Hematopoietic multipotent progenitor cell treated with erythropoietin and hydrocortisone succinate and interleukin-3 and kit ligand, for 8 days (in vitro differentiated cells): ENCODE measurements at regions not wholly inside any gene's neighbourhood (a gene's known extent, or its start where the extent isn't known, plus 50 kb on each side); places are given as distances from the start of the nearest gene placed in this dataset.
"Not testable (repeated sequence)": the region's sequence is repeated elsewhere in the genome, so short reads cannot be mapped to it uniquely, and the experiment has no call there.

ENCODE experiments used
- DNase-seq: peaks from one replicate; pipeline ENCODE4 v3.0.0-alpha.2; 2015

DNA sequence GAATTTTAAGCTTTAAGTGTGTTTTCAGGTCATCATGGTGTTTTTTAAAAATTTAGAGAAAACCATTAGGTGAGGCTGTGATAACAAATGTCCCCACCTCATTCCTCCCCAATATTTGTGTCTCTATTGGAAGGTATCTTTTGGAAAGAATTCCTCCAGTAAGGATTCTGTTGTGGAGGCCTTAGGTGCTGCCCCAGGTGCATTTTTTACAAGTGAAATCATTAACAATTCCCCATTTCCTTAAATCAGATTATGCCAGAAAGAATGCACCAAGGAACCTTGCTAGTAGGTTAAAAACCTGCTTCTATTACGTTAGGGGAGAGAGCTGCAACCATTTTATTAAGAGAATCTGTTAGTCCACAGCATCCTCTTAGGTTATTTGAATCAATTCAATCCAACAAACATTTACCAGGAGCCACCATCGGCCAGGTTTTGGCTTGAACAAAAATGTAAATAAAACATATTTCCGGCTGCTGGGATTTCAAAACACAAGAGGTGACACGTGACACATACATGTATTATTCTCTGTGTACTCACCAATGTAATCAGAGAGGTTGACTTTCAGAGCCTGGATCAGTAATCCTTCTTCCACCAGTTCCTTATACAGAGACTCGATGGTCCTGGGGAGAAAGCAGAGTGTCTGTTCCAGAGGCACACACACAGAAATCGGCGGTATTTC is 112.5 kb upstream of the ASB18 start:
- DNase-seq, result no peak

DNA sequence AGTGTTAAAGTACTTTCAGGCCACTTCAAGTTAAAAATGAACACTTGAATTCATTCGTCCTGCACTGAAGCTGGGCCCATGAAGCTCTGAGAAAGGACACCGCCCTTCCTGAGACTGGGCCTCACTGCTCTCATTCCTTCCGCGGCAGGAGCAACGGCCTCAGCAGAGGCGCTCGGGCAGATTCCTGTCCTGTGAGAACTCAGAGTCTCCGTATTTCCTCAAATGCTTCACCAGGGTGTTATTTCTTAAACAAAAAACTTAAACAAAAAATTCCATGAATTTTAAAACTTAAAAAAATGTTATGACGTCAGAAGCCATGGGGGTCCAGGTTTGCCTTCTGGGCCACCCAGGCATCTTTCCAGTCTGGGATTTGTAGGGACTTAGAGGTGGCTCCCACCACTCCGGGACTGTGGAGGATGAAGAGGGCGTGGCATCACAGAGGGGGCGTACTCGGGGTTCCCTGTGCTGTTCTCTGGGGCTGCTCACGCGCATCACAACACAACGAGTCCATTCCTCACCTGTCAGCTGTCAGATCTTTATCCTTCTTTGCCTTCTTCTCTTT is 115.9 kb upstream of the ASB18 start:
- no peak for DNase-seq

DNA sequence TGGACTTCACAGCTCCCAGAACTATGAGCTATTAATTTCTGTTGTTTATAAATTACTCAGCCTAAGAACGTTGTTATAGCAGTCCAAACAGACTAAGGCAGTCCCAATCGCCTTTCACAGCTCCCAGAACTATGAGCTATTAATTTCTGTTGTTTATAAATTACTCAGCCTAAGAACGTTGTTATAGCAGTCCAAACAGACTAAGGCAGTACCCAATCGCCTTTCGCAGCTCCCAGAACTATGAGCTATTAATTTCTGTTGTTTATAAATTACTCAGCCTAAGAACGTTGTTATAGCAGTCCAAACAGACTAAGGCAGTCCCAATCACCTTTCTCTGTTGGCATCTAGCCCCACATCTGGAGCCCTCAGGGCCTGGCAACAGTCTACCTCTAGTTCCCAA is 117.0 kb upstream of the ASB18 start:
- not testable (repeated sequence) for DNase-seq

DNA sequence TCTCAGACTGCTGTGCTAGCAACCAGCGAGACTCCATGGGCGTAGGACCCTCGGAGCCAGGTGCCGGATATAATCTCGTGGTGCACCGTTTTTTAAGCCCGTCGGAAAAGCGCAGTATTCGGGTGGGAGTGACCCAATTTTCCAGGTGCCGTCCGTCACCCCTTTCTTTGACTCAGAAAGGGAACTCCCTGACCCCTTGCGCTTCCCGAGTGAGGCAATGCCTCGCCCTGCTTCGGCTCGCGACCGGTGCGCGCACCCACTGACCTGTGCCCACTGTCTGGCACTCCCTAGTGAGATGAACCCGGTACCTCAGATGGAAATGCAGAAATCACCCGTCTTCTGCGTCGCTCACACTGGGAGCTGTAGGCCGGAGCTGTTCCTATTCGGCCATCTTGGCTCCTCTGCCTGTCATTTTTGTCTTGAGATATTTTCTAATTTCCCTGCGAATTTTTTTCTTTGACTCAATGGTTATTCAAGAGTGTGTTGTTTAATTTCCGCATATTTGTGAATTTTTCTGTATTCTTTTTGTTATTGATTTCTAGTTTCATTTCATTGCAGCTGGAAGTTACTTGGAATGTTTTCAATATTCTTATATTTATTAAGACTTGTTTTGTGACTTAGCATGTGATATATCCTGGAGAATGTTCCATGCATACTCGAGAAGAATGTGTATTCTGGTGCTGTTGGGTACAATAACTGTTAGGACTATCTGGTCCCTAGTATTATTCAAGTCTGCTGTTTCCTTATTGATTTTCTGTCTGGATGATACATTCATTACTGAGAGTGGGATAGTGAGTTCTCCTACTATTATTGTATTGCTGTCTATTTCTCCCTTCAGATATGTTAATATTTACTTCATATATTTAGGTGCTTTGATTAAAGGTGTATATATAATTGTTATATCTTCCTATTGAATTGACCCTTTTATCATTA is 125.3 kb upstream of the ASB18 start:
- DNase-seq, result not testable (repeated sequence)

DNA sequence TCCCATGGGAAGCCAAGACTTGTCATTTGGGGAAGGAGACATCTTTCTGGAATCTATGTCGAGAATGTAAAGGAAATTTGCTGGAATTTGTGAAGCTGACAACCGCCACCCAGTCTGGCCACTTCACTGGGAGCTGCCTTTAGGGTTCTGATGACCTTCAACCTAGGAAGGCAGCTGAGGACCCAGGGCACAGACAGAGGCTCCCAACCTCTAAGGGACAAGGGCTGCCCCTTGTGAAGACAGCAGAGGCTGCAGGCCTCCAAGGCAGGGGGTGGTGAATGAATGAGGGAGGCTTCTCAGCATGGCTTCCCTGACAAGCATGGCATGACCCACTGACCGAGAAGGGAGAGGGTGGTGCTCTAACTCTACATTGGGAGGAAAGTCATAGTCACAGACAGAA is 128.9 kb upstream of the ASB18 start:
- DNase-seq, result no peak

DNA sequence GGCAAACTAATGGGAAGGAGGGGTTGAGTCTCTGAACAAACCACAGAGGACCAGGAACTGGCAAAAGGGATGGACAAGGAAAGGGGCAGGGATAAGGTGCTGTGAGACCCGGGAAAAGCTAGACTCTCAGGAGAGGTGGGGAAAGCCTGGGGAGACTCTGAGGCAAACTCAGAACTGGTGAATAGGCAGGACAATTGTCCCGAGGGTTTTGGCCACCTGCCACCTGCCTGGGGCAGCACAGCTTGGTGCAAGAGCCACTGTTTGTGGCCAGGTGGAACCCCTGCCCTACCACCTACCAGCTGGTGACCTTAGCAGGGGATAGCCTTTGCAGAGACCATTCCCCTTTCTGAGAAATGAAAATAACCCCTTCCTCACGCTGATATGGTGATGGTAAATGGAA is 129.4 kb upstream of the ASB18 start:
- DNase-seq, result no peak

DNA sequence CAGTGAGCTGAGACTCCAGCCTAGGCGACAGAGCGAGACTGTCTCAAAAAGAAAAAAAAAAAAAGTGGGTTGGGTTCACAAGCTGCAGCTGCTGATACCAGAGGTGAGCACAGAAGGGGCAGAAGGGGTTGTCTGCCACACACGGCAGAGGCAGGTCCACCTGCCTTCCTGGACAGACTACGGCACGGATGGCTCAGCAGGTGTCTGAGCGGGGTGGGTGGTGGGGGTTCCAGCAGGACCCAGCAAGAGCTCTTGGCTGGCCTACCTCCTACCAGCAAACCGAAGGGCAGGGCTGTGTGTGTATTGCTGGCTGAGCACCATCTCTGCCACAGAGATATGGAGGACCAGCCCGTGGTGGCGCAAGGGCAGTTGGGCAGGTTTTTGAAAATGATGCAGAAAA is 130.4 kb upstream of the ASB18 start:
- DNase-seq, result no peak

DNA sequence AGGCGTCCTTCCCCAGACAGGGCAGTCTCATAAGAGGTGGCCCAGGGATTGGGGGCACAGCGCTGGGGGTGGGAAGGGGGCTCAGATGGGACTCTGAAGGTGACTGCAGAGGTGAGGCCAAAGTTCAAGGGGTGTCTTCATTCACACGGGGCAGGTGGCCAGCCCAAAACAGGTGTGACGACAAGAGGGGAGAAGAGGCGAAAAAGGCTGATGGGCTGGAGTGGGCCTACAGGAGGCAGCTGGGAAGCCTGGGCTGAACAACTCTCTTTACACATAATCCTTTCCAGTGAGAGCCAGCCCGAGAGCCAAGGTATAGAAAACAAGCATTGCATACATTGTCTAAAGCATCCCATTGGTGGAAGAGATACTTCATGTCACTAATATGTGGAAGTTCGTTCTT is 130.9 kb upstream of the ASB18 start:
- no peak for DNase-seq

DNA sequence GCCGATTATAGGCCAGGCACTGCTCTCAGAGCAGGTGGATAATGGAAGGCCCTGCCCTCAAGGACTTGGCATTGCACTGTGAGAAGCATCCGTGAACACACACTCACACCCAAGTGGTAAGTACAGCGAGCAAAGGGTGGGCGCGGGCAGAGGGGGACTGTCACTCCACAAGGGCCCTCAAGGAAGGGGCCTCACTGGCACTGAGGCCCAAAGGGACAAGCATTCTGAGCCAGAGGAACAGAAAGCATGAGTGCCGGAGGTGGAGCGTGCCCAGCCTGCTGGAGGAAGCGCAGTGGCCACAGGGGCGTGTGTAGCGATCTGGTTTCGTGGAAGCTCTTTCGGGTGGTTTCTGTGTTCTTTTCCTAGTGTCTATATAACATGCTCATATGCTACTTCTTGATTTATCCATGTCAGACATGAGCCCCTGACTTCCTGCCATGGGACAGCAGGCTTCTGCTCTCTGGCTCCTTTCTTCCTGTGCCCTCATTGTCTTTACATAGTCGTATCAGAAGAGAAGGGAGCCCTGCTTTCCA is 132.7 kb upstream of the ASB18 start:
- DNase-seq, result no peak

DNA sequence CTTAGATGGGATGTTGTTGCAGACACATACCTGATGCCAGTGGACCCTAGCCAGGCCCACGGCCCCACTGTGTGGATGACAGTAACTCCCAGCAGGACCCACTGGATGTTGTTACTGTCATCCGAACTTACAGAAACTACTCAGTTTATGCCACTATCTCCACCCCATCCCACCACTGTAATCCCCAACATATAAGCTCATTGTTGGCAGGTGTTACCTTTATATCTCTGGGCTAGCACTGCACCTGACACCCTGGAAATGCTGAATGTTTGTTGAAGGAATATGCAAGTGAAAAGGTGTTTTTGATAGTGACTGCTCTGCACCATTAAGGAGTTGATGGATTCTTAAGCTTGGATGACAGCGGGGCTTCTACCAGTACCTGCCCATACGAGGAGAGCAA is 133.5 kb upstream of the ASB18 start:
- DNase-seq, result no peak

DNA sequence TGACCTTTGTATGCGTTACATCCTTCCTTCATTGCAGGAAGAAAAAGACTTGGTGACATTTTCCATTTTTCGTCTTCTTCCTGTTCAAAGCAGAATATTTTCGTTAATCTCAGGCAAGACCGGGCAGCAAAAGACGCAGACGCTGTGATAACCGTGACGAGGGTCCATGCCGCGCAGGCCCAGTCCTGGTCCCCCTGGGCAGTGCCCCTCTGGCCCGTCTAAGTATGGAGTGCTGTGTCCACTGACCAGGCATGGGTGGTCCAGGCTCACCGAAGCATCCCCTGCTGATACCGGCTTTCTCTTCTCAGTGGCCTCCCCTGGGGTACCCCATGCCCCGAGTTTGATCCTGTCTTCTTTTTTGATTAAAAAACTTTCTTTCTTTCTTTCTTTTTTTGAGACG is 135.2 kb upstream of the ASB18 start:
- no peak for DNase-seq

DNA sequence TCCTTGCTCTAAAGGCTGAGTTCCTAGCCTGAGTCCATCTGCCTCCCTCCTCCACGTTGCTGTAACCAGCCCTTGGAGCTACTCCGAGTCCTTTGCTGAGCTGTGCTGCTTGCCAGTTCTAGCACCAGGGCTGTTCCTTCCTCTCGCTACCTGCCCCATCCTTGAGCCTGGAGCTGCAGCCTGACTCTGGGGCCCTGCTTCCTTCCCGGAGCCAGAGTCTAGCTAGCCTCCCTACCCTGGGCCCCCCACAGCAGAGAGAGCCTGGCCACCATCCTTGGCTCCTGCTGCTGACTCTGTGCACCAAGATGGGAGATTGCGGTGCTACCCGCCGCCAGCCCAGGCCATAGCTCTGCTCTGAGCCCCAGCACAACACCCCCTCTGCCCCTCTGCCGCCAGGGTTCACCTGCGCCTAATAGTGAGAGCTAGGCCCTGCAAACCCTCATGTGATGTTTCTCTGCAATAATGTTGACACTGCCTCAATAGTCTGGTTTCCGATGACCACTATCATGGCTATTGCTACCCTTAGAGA is 135.9 kb upstream of the ASB18 start:
- DNase-seq, result no peak

DNA sequence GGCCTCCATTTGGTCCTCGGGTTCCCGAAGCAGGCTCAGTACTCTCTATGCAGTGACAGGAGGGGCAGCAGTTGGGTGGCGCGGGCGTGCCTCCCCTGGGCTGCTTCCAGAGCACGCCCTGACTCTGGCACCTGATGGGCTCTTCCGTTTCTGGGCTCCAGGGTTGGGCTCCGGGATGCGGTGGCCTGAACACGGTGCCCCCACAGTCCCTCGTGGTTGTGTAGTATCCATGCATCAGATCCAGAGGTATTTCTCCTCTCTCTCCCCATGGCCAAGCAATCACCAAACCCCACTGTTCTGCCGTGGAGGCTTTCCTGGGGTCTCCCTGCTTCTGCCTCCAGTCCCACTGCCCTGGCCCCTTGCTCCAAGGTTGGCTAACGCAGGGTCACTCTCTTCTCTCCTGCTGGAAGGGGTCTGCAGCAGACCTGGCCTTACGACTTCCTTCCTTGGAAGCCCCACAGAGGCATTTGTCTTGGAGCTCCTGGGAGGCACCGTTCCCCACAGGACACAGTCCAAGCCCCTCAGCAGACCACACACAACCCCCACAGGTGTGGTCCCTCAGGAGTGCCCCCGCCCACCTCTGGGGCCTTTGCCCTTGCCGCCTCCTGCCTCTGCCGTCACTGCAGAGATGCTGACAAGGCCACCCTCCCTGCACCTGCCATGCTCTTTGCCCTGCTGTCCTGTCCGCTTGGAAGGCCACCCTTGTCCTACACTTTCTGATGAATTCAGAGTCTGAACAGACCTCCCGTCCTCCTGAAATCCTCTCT is 136.6 kb upstream of the ASB18 start:
- DNase-seq, result no peak

DNA sequence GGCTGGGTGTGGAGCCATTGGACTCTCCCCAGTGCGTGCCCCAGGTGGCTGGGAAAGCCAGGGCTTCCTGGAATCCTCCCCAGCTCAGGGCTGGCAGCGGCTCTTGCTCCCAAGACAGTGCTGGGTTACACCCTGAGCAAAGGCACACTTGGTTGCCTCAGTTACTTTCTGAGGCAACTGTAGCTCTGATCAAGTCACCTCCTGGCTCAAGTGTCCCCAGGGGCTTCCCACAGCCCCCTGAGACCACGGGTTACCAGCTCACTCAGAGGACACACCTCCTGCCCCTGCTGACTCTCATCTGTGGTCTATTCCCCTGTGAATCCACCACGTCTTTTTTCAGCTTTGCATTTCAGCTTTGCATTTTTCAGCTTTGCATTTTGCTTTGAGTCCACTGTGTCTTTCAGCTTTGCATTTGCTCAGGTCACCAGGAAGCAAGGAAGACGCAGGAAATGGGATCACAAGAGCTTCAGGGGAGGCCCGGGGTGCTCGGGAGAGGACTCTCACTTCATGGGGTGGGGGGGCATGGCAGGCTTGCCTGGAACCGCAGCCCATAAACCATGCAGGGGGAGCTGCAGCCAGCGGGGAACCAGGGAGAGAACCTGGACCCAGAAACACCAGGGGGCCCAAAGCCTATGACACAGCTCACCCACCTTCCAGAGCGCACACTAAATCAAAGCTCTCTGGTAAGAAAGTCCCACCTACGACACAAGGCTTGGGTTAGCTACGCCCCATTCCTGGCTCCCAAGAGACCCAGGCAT is 138.0 kb upstream of the ASB18 start:
- no peak for DNase-seq

DNA sequence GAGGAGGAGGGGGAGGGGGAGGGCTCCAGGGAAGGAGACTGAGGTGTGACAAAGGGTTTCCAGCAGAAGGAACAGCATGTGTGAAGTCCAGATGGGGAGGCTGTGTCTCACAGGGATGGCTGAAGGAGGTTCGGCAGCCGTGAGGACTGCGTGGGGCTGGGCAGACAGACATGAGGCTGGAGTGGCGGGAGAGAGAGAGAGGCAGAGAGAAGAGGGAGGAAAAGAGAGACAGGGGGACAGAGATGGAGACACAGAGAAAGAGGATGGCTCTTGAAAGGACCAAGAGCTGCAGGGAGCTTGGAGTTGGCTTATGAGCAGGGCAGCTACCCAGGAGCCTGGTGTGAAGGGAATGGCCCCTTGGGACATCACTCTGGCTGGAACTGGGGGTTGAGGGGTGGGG is 138.9 kb upstream of the ASB18 start:
- DNase-seq, result no peak

DNA sequence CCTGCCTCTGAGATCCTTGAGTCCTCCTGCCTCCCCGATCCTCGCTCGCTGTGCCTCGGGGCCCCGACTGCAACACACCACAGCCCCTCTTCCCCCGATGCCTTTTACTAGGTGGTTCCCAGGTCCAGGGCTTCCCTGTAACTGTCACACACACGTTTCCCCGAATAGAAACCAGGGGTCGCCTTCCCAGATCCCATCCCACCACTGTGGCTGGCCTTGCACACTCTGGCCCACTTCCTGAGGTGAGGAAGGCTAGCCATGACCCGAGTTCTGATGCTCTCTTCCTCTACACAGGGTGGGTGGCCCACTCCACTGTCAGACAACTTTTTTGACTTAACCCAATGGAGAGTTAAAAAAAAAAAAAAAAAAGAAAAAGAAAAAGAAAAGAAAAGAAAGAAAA is 139.6 kb upstream of the ASB18 start:
- DNase-seq, result no peak

DNA sequence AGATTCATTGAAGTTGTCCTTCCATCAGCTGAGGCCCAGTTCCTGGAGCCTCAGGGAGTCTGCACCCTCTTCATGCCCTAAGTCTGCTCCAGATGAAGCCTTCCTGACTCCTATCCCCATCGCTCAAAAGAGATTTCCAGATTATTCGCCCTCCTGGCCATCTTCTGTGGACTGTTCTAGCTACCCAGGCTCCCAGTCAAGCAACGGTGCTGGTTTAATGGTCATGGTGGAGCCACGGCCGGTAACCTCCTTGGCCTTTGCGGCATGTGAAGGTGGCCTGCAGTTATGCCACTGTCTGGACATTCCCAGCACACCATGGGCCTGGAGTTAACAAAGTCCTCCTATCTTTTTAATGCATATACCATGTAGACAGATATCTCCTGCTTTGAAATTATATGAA is 140.1 kb upstream of the ASB18 start:
- DNase-seq, result no peak

DNA sequence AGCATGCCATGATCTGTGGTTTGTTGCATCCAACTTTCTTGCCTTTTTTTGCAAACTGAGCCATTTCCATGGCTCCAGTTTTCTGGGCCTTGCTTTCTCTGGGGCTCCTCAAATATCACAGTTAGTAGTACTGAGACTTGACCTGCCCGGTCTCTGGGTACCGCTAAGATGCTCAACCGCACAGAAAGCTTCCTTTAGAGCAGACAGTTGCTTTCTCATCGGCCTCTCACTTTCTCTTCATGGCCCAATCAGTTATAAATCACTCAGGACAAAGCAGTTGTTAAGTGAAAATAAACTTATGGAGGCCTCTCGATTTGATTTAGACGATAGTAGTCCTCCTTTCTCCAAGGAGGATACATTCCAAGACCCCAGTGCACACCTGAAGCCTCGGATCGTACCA is 141.2 kb upstream of the ASB18 start:
- DNase-seq, result no peak

DNA sequence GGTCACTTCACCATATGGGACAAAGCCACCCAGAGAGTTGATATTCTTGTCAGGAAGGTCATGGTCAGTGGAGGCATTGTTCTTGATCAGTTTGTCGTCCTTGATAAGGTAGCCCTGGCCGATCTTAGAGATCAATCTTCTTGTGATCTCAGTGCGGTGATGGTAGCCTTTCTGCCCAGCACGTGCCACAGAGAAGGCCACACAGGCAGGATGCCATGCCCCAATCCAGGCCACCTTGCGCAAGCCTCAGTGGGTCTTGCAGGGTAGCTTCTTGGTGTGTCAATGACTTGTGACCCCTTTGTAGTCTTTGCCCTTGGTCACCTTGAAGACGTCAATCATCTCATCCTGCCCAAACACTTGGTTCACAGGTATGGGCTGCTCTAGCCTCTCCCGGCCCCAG is 143.9 kb upstream of the ASB18 start:
- DNase-seq, result no peak

DNA sequence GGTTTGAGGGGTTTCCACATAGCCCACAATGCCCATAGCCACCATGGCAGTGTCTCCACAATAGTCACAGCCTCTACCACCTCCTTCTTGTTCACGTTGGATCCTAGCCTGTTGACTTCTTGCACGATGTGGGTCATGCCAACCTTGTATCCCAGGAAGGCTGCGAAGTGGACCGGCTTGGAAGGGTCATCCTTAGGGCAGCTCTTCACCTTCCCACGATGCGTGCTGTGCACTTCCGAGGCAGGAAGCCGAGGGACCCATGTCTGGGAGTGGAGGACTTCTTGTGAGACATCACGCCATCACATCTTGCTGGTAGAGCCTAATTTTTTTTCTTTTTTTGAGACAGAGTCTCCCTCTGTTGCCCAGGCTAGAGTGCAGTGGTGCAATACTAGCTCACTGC is 144.6 kb upstream of the ASB18 start:
- no peak for DNase-seq

DNA sequence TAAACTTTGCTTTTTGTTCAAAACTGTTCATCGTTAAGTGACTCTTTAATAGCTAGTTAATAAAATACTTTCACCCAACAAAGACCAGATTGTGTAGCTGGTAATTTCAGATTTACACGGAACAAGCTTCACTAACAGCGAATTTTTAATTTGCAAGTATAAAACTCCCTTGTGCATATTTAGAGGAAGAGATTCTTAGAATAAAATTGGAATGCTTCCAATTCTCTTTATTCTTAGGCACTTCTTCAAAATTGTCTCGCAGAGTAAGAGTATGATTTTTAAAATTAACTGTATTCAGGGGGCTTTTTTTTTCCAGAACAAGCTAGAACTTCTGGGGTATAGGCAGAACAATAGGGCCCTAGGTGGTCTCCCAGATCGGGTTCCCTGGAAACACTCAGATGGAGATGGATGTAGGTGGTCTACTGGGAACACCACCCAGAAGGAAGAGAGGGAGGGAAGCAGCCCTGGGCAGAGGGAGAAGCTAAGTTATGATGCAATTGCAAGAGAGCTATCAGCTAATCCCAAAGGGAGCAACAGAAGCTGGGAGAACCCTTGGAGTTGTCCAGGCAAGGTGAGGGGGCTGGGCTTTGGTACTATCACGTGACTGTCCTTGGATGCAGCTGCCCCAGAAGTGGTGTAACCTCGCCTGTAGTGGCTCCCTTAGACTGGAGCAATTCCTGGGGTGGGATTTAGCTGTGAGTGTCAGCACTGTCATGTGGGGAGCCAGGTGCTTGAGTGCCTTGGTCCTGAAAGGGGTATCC is 151.7 kb upstream of the ASB18 start:
- no peak for DNase-seq
